ENCODE measurements at regions not wholly inside any gene's neighbourhood (a gene's known extent, or its start where the extent isn't known, plus 50 kb on each side); places are given as distances from the start of the nearest gene placed in this dataset.

- TF ChIP-seq CTCF (conservative IDR thresholded peaks at IDR 0.05; ENCODE audit: low read length) (no peak), EZH2phosphoT487 (IDR thresholded peaks at IDR 0.05; ENCODE audit: borderline replicate concordance) (no peak)
Measured at GRCh38 chr9:4424038-4424437, 66.2 kb upstream of the SLC1A1 start.

Measured in Loucy (cell line).